Putamen (tissue), 1 donor: ENCODE measurements at regions not wholly inside any gene's neighbourhood (a gene's known extent, or its start where the extent isn't known, plus 50 kb on each side); places are given as distances from the start of the nearest gene placed in this dataset.
A peak's percentile ranks its signal among the peaks of the same experiment; 100 is the strongest.

Experiments used
- DNase-seq: peaks from one replicate; pipeline ENCODE4 v3.0.0-alpha.2; 2016; ENCODE audit warnings: low spot score

GRCh38 chr1:101081496-101082488 is 56.2 kb upstream of the DPH5 start:
- peak; percentile 36 for DNase-seq

- DNase-seq: no peak
Measured at GRCh38 chr1:101080859-101081258, 55.3 kb upstream of the DPH5 start.

GRCh38 chr1:101079341-101079740 is 53.8 kb upstream of the DPH5 start:
- DNase-seq: no peak

GRCh38 chr1:101077849-101078248 is 52.3 kb upstream of the DPH5 start:
- DNase-seq: no peak

- no peak for DNase-seq
Measured at GRCh38 chr1:101075926-101076325, 50.3 kb upstream of the DPH5 start.
